H1 (cell line): ENCODE measurements at regions not wholly inside any gene's neighbourhood (a gene's known extent, or its start where the extent isn't known, plus 50 kb on each side); places are given as distances from the start of the nearest gene placed in this dataset.

ENCODE experiments used
- CTCF ChIA-PET: fragments of 300-600 bp; sonication (Branson Sonifier 250); formaldehyde crosslinking; loops from one replicate; lab custom pipeline; 2021; ENCODE audit not compliant: partially characterized antibody; lab: Charles Lee
- POLR2A ChIA-PET: fragments of 300-600 bp; sonication (Branson Sonifier 250); formaldehyde crosslinking; loops from one replicate; lab custom pipeline; 2021; ENCODE audit warnings: inconsistent platforms; ENCODE audit not compliant: partially characterized antibody; lab: Charles Lee
- DNase-seq, 2 experiments: peaks; one replicate each; pipeline versions ENCODE4 v3.0.0 to v3.0.0-alpha.2; 2010 to 2022; ENCODE audit warnings: low spot score in 2 of 2, low read depth in 1 of 2, mixed read lengths in 1 of 2
- FAIRE-seq: peaks from 2 replicates; lab custom pipeline; 2011; peaks lifted over from hg19 to GRCh38; lab: Jason Lieb, UNC
- H2AFZ ChIP-seq: 2 replicates; pipeline ENCODE4 v1.8.1; 2012; ENCODE audit warnings: low read length, inconsistent platforms
- H2AK5ac ChIP-seq: 2 replicates; pipeline ENCODE4 v1.6.1; 2013; ENCODE audit warnings: low read depth, low read length
- H2BK120ac ChIP-seq: replicated peaks from 2 replicates; pipeline ENCODE3; 2013; ENCODE audit warnings: low read depth, low read length, inconsistent platforms
- H2BK12ac ChIP-seq: 2 replicates; pipeline ENCODE4 v1.6.1; 2013; ENCODE audit warnings: low read depth, low read length
- H2BK15ac ChIP-seq: 2 replicates; pipeline ENCODE4 v1.6.1; 2013; ENCODE audit warnings: low read length
- H2BK20ac ChIP-seq: 2 replicates; pipeline ENCODE4 v1.6.1; 2013; ENCODE audit warnings: low read length
- H2BK5ac ChIP-seq: 2 replicates; pipeline ENCODE4 v1.6.1; 2013; ENCODE audit warnings: low read depth, low read length
- H3K14ac ChIP-seq: 2 replicates; pipeline ENCODE4 v1.6.1; 2013; ENCODE audit warnings: inconsistent platforms; ENCODE audit not compliant: insufficient read length
- H3K18ac ChIP-seq: 2 replicates; pipeline ENCODE4 v1.6.1; 2013; ENCODE audit warnings: low read length; ENCODE audit errors: extremely low read depth
- H3K23ac ChIP-seq: 2 replicates; pipeline ENCODE4 v1.6.1; 2013; ENCODE audit warnings: inconsistent platforms; ENCODE audit not compliant: insufficient read length
- H3K23me2 ChIP-seq: 2 replicates; pipeline ENCODE4 v1.6.1; 2013; ENCODE audit warnings: low read depth, low read length
- H3K27ac ChIP-seq: 2 replicates; pipeline ENCODE4 v1.6.1; 2011; ENCODE audit warnings: low read depth, low read length, inconsistent platforms
- H3K27me3 ChIP-seq, 4 experiments: replicated peaks in 1 of 4; 1 replicate in 1 of 4; 2 replicates in 3 of 4; pipeline versions ENCODE4 v1.6.1 to v1.8.1; 2011 to 2013; ENCODE audit warnings: low read length in 3 of 4, mild to moderate bottlenecking in 3 of 4, inconsistent platforms in 2 of 4, mixed read lengths in 2 of 4, moderate library complexity in 1 of 4; ENCODE audit not compliant: control insufficient read depth in 3 of 4, insufficient read depth in 3 of 4; ENCODE audit errors: extremely low read depth in 1 of 4
- H3K36me3 ChIP-seq, 4 experiments: 2 replicates each; pipeline versions ENCODE4 v1.6.1 to v1.8.1; 2011 to 2013; ENCODE audit warnings: mild to moderate bottlenecking in 4 of 4, low read length in 3 of 4, moderate library complexity in 2 of 4, control low read depth in 1 of 4, inconsistent platforms in 1 of 4; ENCODE audit not compliant: insufficient read depth in 4 of 4, control insufficient read depth in 2 of 4
- H3K4ac ChIP-seq: replicated peaks from 2 replicates; pipeline ENCODE3; 2013; ENCODE audit warnings: low read length, low read depth, mixed read lengths, inconsistent platforms; ENCODE audit not compliant: insufficient read length
- H3K4me1 ChIP-seq, 4 experiments: replicated peaks in 1 of 4; 1 replicate in 1 of 4; 2 replicates in 3 of 4; pipeline versions ENCODE4 v1.6.1 to v1.8.1; 2011 to 2013; ENCODE audit warnings: low read length in 3 of 4, inconsistent platforms in 2 of 4, mixed read lengths in 1 of 4; ENCODE audit not compliant: insufficient read depth in 4 of 4, control insufficient read depth in 3 of 4
- H3K4me2 ChIP-seq, 2 experiments: 2 replicates each; pipeline versions ENCODE4 v1.6.1 to v1.8.1; 2011 to 2013; ENCODE audit warnings: low read depth in 2 of 2, low read length in 2 of 2, control low read depth in 1 of 2, inconsistent platforms in 1 of 2, mild to moderate bottlenecking in 1 of 2; ENCODE audit not compliant: insufficient read depth in 1 of 2
- H3K4me3 ChIP-seq, 4 experiments: fragments of 200-600, 300-600 bp in 1 of 4; sonication (generic), shearing (Covaris generic), sonication (Bioruptor Twin) in 1 of 4; 2 replicates each; pipeline versions ENCODE4 v1.5.1 to v1.8.1; 2011 to 2016; ENCODE audit warnings: low read length in 4 of 4, low read depth in 3 of 4, control low read depth in 2 of 4, inconsistent platforms in 2 of 4, mild to moderate bottlenecking in 2 of 4, mixed read lengths in 1 of 4, moderate library complexity in 1 of 4; ENCODE audit not compliant: insufficient read depth in 2 of 4; ENCODE audit errors: extremely low read depth in 1 of 4
- H3K56ac ChIP-seq: replicated peaks from 2 replicates; pipeline ENCODE3; 2013; ENCODE audit warnings: low read depth, mild to moderate bottlenecking, mixed read lengths, low read length, inconsistent platforms; ENCODE audit not compliant: insufficient read length
- H3K79me1 ChIP-seq: 2 replicates; pipeline ENCODE4 v1.6.1; 2013; ENCODE audit warnings: low read depth, low read length, control low read depth
- H3K79me2 ChIP-seq, 2 experiments: 2 replicates each; pipeline versions ENCODE4 v1.6.1 to v1.8.1; 2012 to 2013; ENCODE audit warnings: low read length in 2 of 2, mild to moderate bottlenecking in 2 of 2, inconsistent platforms in 1 of 2; ENCODE audit not compliant: insufficient read depth in 2 of 2, control insufficient read depth in 1 of 2
- H3K9ac ChIP-seq, 4 experiments: replicated peaks in 1 of 4; 1 replicate in 1 of 4; 2 replicates in 3 of 4; pipeline versions ENCODE4 v1.6.1 to v1.8.1; 2011 to 2013; ENCODE audit warnings: low read depth in 3 of 4, low read length in 3 of 4, control low read depth in 2 of 4, mild to moderate bottlenecking in 2 of 4, moderate library complexity in 2 of 4, inconsistent platforms in 1 of 4; ENCODE audit errors: extremely low read depth in 1 of 4
- H3K9me3 ChIP-seq, 2 experiments: 2 replicates each; pipeline versions ENCODE4 v1.6.1 to v1.8.1; 2012 to 2013; ENCODE audit warnings: mild to moderate bottlenecking in 2 of 2, moderate library complexity in 2 of 2, control low read depth in 1 of 2, inconsistent platforms in 1 of 2, low read depth in 1 of 2, low read length in 1 of 2, mixed read lengths in 1 of 2; ENCODE audit not compliant: insufficient read depth in 2 of 2
- H4K20me1 ChIP-seq, 2 experiments: replicated peaks in 1 of 2; 2 replicates each; pipeline versions ENCODE3 to v1.8.1; 2011 to 2013; ENCODE audit warnings: inconsistent platforms in 2 of 2, low read length in 2 of 2, mild to moderate bottlenecking in 1 of 2; ENCODE audit not compliant: insufficient read depth in 2 of 2, control insufficient read depth in 1 of 2
- H4K5ac ChIP-seq: 2 replicates; pipeline ENCODE4 v1.6.1; 2013; ENCODE audit warnings: low read length, low read depth, mixed read lengths, inconsistent platforms; ENCODE audit not compliant: insufficient read length
- H4K8ac ChIP-seq: 2 replicates; pipeline ENCODE4 v1.8.0; 2013; ENCODE audit warnings: mild to moderate bottlenecking, moderate library complexity, low read length, inconsistent platforms; ENCODE audit not compliant: insufficient read depth; ENCODE audit errors: extremely low read depth
- H4K91ac ChIP-seq: replicated peaks from 2 replicates; pipeline ENCODE3; 2013; ENCODE audit warnings: low read length, mixed read lengths, inconsistent platforms; ENCODE audit not compliant: insufficient read length
- BCL11A ChIP-seq, 2 experiments: IDR thresholded peaks; one replicate each; pipeline ENCODE4 v1.6.1; 2011; ENCODE audit warnings: low read depth in 2 of 2, low read length in 2 of 2, mild to moderate bottlenecking in 2 of 2
- CBX5 ChIP-seq: fragments of 300-800, 300-1000 bp; sonication (generic); IDR thresholded peaks from 2 replicates; pipeline ENCODE4 v1.7.1; 2016; ENCODE audit warnings: antibody characterized with exemption, low read length, low read depth
- GTF2F1 ChIP-seq: IDR thresholded peaks from 2 replicates; pipeline ENCODE4 v1.6.1; 2012; ENCODE audit warnings: low read depth, low read length, improper control_type of control experiment, borderline replicate concordance
- JUN ChIP-seq: IDR thresholded peaks from 2 replicates; pipeline ENCODE4 v1.6.1; 2011; ENCODE audit warnings: low read depth, mild to moderate bottlenecking, improper control_type of control experiment, low read length
- NRF1 ChIP-seq: IDR thresholded peaks from 2 replicates; pipeline ENCODE4 v1.6.1; 2011; ENCODE audit warnings: mild to moderate bottlenecking, low read depth, low read length, improper control_type of control experiment
- SIRT6 ChIP-seq: IDR thresholded peaks from one replicate; pipeline ENCODE4 v1.7.1; 2012; ENCODE audit warnings: low read length, inconsistent platforms
- SP1 ChIP-seq: IDR thresholded peaks from 2 replicates; pipeline ENCODE4 v1.6.1; 2011; ENCODE audit warnings: low read depth, low read length
- USF2 ChIP-seq: IDR thresholded peaks from 2 replicates; pipeline ENCODE4 v1.6.1; 2011; ENCODE audit warnings: low read length, improper control_type of control experiment
- WGBS, 2 experiments: shearing (Covaris generic) in 1 of 2; methylation state at CpG; one replicate each; pipeline versions ENCODE4 v1.1.6 to v1.1.7; 2013 to 2015; ENCODE audit warnings: low lambda C conversion rate in 2 of 2, mixed read lengths in 2 of 2, inconsistent platforms in 1 of 2, low coverage in 1 of 2, missing lambda C conversion rate in 1 of 2; ENCODE audit not compliant: insufficient replicate concordance in 2 of 2, insufficient coverage in 1 of 2, insufficient read length in 1 of 2; ENCODE audit errors: extremely low coverage in 1 of 2, missing lambda C conversion rate in 1 of 2; 5-methylcytosine and 5-hydroxymethylcytosine counted together

GRCh38 chr5:115349001-115349817, 52.8 kb upstream of the CCDC112 start:
- no peak overlapping the region for H3K14ac ChIP-seq
- no peaks in the 10 kb centered on the region for H3K79me1 ChIP-seq
- H3K27me3 ChIP-seq: no peaks in the 10 kb centered on the region
- FAIRE-seq (no peak), DNase-seq (no peak)
- ChIA-PET CTCF (interaction anchor here (1.6 kb wide), 1 partner anchor 31 kb away, joined by 5 read pairs; no protein-coding TSS in a partner anchor), POLR2A (interaction anchor here (0.7 kb wide), 1 partner anchor 1070 kb away, joined by 3 read pairs; no protein-coding TSS in a partner anchor)
- no peaks in the 10 kb centered on the region for H4K20me1 ChIP-seq
- H3K27ac ChIP-seq: no peak overlapping the region
- H3K4ac ChIP-seq: no peak overlapping the region
- H3K4me2 ChIP-seq: no peak overlapping the region
- H2BK12ac ChIP-seq: no peak overlapping the region
- no peak overlapping the region for H4K8ac ChIP-seq
- no peak overlapping the region for H4K91ac ChIP-seq
- H2BK15ac ChIP-seq: no peak overlapping the region
- no peak overlapping the region for H2AK5ac ChIP-seq
- H3K18ac ChIP-seq: no peak overlapping the region
- H3K79me2 ChIP-seq: no peaks in the 10 kb centered on the region
- H3K56ac ChIP-seq: no peak overlapping the region
- no peaks in the 10 kb centered on the region for H3K36me3 ChIP-seq
- no peak overlapping the region for H4K5ac ChIP-seq
- no peak overlapping the region for H2BK5ac ChIP-seq
- TF ChIP-seq NRF1: no peak
- TF ChIP-seq GTF2F1: no peak
- no peak for TF ChIP-seq CBX5
- TF ChIP-seq JUN: no peak
- TF ChIP-seq SP1: no peak
- TF ChIP-seq USF2: no peak
- no peak for TF ChIP-seq SIRT6
- TF ChIP-seq BCL11A (IDR thresholded peaks at IDR 0.05; ENCODE audit: low read depth in 2 of 2, low read length in 2 of 2): no peak
- no peak overlapping the region for H3K4me3 ChIP-seq
- no peak overlapping the region for H2BK120ac ChIP-seq
- no peak overlapping the region for H3K23ac ChIP-seq
- no peak overlapping the region for H2BK20ac ChIP-seq
- H3K23me2 ChIP-seq: no peaks in the 10 kb centered on the region
- H3K9me3 ChIP-seq: 0 out of 4 replicates have a peak, but pooled peaks cover 0 to 3% of the 10 kb centered on the region in 2 experiments
- H3K4me1 ChIP-seq: no peaks in the 10 kb centered on the region
- no peak overlapping the region for H2AFZ ChIP-seq
- 74% methylated on average over 5 of the region's 5 CpGs; no CpG with 5 or more reads in 1 of the 2 experiments for WGBS, 2 experiments
- H3K9ac ChIP-seq: no peak overlapping the region
